ENCODE measurements at regions not wholly inside any gene's neighbourhood (a gene's known extent, or its start where the extent isn't known, plus 50 kb on each side); places are given as distances from the start of the nearest gene placed in this dataset.

GRCh38 chr12:91846466-91847055, 299.1 kb downstream of the BTG1 start:
- TF ChIP-seq POLR2A (IDR thresholded peaks at IDR 0.05; ENCODE audit: extremely low read depth, insufficient read length) (no peak), CTCF (IDR thresholded peaks at IDR 0.05; ENCODE audit: low read depth, low read length) (no peak), MAX (IDR thresholded peaks at IDR 0.05; ENCODE audit: low read depth, low read length) (no peak), MYC (IDR thresholded peaks at IDR 0.05; ENCODE audit: low read depth, low read length) (no peak)
